SU-DHL-6 (cell line): ENCODE measurements at regions not wholly inside any gene's neighbourhood (a gene's known extent, or its start where the extent isn't known, plus 50 kb on each side); places are given as distances from the start of the nearest gene placed in this dataset.

Experiments
- EZH2phosphoT487 ChIP-seq: fragments of 200-600 bp; sonication (generic), shearing (Covaris generic); conservative IDR thresholded peaks from 2 replicates; pipeline ENCODE4 v1.6.1; 2018; ENCODE audit warnings: mild to moderate bottlenecking, antibody characterized with exemption, low read length, moderate library complexity, mixed read lengths
- TF ChIP-seq, protein P1 (sequence below): fragments of 200-600 bp; sonication (generic); IDR thresholded peaks from one replicate; pipeline ENCODE4 v1.5.1; 2017; ENCODE audit warnings: antibody characterized with exemption, mild to moderate bottlenecking, low read length, moderate library complexity; ENCODE audit not compliant: insufficient read depth, poor library complexity, severe bottlenecking

DNA sequence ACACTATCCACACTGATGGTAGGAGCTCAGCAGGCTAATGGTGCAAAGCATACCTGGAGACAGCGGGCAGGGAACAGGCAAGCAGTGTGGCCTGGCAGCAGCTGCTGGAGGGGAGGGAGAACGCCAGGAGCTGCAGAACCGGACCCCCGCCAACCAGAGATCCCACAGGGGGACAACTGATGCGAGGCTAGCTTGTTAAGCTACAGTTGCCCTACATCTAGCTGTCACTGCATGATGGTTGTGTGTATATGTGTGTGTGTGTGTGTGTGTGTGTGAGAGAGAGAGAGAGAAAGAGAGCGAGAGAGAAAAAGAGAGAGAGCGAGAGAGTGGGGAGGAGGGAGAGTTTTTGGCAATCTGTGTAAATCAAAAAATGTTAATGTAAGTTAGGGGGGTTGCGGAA is 69.7 kb upstream of the NHSL1 start:
- TF ChIP-seq, protein P1, sequence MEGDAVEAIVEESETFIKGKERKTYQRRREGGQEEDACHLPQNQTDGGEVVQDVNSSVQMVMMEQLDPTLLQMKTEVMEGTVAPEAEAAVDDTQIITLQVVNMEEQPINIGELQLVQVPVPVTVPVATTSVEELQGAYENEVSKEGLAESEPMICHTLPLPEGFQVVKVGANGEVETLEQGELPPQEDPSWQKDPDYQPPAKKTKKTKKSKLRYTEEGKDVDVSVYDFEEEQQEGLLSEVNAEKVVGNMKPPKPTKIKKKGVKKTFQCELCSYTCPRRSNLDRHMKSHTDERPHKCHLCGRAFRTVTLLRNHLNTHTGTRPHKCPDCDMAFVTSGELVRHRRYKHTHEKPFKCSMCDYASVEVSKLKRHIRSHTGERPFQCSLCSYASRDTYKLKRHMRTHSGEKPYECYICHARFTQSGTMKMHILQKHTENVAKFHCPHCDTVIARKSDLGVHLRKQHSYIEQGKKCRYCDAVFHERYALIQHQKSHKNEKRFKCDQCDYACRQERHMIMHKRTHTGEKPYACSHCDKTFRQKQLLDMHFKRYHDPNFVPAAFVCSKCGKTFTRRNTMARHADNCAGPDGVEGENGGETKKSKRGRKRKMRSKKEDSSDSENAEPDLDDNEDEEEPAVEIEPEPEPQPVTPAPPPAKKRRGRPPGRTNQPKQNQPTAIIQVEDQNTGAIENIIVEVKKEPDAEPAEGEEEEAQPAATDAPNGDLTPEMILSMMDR, result no peak
- TF ChIP-seq EZH2phosphoT487, result no peak
